Putamen (tissue), 1 donor: ENCODE measurements at regions not wholly inside any gene's neighbourhood (a gene's known extent, or its start where the extent isn't known, plus 50 kb on each side); places are given as distances from the start of the nearest gene placed in this dataset.
"Not testable (repeated sequence)": the region's sequence is repeated elsewhere in the genome, so short reads cannot be mapped to it uniquely, and the experiment has no call there.

Experiments
- DNase-seq: peaks from one replicate; pipeline ENCODE4 v3.0.0-alpha.2; 2016; ENCODE audit warnings: low spot score

GRCh38 chr4:130073145-130073790, 977.3 kb downstream of the C4orf33 start:
- no peak for DNase-seq

DNA sequence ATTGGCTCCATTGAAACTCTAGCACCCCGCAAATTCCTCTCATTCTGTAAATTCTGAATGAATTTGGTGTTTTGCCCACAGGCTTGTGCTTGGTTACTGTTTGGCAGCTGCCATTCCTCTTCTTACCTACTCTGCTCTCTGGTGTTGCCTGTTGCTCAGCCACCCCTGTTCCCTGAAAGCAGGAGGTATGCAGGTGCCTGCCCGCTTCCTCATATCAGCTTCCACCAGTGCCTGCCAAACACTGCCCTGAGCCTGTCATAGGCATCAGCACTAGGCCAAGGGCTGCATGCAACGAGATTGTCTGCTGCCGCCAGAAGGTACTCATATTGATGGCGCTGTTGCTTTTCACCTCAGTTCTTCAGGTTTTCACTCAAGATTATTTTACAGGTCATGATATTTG, 978.1 kb downstream of the C4orf33 start:
- DNase-seq: no peak

DNA sequence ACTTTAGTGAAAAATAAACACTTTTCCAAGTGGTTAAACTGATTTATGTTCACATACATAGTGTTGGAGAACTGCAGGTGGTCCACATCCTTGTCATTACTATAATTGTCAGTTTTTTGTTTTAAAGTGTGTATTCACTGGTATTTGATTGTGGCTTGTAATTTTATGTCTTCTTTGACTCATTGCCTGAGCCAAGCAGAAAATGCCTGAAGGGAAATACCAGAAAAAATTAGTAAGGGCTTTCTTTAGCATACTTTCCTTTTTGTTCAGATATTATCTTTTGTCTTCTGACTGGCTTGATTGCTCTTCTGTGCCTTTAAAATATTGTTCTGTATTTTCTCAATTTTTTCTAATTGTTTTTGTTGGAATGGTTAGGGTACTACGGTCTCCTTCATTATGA, 981.3 kb downstream of the C4orf33 start:
- DNase-seq: no peak

GRCh38 chr4:130079027-130079426, 983.1 kb downstream of the C4orf33 start:
- not testable (repeated sequence) for DNase-seq

- peak; percentile 3 for DNase-seq
Measured at GRCh38 chr4:130080872-130081451, 985.0 kb downstream of the C4orf33 start.

DNA sequence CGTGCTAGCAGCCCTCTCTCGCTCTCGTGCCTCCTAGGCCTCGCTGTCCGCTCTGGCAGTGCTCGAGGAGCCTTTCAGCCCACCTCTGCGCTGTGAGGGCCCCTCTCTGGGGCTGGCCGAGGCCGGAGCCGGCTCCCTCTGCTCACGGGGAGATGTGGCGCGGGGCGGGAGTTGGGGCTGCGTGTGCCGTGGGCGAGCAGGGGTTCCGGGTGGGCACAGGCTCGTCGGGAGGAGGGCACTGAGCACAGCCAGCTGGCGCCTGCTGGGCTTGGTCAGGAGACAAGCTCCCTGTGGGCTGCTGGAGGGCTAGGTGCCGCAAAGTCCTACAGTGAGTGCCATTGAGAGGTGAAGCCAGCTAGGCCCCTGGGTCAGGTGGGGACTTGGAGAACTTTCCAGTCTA, 994.5 kb downstream of the C4orf33 start:
- DNase-seq: no peak

GRCh38 chr4:130092187-130093015, 996.4 kb downstream of the C4orf33 start:
- DNase-seq: no peak

- DNase-seq: no peak
Measured at GRCh38 chr4:130099105-130099504, 1003.2 kb downstream of the C4orf33 start.

DNA sequence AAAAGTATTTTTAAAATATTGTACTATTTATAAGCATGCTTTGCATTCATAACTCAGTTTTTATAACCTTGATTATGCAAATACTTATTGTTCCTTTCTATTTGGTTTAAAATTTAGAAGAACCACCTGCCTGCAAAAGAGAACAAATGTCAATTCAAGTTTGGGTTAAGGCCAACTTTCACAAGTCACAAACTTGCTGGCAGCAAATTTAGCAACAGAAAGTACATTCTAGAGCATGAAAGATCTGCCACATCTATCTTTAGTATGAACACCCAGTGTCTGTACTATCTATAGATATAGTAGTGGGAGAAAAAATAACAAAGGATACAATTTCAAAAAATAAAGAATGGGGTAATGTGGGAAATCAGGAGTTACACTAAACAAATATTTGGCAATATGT, 1014.2 kb downstream of the C4orf33 start:
- peak; percentile 14 for DNase-seq

DNA sequence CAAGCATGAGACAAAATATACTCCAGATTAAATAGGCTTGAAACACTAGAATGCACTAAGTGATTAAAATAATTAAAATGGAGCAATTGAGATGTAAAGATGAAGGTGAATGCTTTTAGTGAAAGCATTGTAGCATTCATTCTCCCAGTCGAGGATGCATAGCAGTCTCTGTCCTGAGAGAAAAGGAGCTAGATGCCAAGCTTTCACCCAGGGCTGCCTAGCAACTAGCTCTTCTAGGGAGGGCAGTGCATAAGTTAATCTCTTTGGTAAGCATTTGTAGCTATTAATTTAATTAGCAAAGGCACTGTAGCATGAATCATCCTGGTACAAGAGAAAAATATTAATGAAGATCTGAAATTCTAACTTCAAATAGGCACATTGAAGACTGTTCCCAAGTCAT, 1014.8 kb downstream of the C4orf33 start:
- DNase-seq: no peak

- DNase-seq: no peak
Measured at GRCh38 chr4:130124066-130124465, 1028.1 kb downstream of the C4orf33 start.

GRCh38 chr4:130125467-130125866, 1029.5 kb downstream of the C4orf33 start:
- DNase-seq: no peak

DNA sequence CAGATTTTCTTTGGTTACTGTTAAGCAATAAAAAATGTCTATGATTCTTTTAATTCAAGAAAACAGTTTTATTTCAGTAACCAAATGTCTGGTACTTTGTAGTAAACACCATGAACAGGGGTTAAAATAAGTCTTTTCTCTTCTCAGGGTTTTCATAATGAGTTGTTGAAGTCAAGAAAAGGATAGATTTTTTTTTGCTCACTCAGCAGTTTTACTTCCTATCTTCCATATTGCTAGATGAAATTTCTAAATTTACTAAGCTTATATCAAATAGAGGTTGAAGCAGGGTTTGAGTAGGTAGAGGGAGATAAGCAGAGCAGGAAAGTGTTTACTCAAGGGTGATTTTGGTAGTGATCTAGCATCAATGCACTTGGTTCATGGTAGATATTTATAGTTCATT, 1031.3 kb downstream of the C4orf33 start:
- DNase-seq: no peak

GRCh38 chr4:130131536-130131935, 1035.6 kb downstream of the C4orf33 start:
- DNase-seq: no peak

DNA sequence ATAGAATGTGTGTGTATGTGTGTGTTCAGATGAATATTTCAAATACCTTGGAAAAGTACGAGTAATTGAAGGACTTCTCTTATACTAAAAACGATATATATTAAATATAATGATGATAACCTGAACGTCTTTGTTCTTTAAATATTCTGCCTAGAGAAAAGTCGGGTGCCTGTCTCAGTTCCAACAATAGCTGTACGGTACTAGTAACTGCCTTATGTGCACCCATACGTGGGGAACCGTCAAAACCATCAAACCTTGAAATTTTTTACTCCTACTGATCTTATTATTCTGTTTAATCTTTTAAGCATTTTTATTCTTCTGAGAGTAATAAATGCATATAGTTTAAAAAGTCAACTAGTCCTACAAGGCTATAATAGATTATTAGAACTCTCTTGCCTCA, 1045.7 kb downstream of the C4orf33 start:
- DNase-seq: peak; percentile 50

GRCh38 chr4:130143656-130144055, 1047.7 kb downstream of the C4orf33 start:
- DNase-seq: no peak

DNA sequence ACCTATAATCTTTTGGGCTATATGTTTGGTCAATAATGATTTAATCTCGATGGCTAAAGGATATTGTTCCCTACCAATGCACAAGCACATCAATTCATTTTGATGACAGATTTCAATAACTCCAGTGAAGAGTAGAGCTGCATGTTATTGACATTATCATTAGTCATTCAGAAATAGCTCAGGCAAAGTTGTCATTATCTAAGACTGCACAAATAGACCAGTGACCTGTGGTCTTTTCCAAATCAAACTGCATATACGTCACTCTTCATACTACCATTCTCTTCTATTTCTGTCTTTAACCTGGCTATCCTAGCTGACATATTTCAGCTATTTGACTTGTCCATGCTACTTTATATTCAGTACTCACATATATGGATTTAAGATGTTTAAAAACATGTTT, 1050.8 kb downstream of the C4orf33 start:
- DNase-seq: no peak

- DNase-seq: peak; percentile 26
Measured at GRCh38 chr4:130147641-130148040, 1051.7 kb downstream of the C4orf33 start.

- no peak for DNase-seq
Measured at GRCh38 chr4:130154901-130155300, 1058.9 kb downstream of the C4orf33 start.

DNA sequence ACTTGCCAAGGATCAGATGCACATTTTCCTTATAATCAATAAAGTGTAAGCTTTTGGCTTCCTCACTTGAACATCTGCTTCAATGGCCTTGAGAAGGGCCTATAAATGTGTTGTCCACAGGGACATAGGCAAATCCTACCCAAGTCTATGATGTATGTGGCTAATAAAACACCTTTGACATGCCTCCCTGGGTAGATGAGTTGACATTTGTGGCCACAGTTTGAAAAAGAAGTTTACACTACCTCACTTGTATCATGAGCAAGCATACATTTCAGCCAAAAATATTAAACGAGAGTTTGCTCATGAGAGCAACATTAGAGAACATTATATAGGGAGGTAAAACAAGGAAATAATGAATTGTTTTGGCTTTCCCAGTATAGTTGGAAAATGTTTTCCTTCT, 1067.7 kb downstream of the C4orf33 start:
- no peak for DNase-seq

DNA sequence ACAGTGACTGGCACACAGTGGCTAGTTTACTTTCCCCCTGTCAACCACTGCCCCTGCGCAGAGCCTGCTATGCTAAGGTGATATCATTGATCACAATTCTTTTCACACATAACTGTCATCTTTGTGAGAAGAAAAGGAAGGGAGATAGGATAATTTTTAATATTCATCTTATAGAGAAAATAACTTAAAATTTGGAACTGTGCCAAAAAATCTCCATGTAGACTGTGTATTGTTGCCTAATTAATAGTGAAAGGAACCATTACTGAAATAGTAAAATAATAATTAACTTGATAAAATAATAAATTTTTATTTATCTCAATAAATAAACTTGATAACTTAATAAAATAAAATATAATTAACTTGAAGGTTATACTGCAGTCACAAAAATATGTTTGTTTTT, 1069.4 kb downstream of the C4orf33 start:
- no peak for DNase-seq

DNA sequence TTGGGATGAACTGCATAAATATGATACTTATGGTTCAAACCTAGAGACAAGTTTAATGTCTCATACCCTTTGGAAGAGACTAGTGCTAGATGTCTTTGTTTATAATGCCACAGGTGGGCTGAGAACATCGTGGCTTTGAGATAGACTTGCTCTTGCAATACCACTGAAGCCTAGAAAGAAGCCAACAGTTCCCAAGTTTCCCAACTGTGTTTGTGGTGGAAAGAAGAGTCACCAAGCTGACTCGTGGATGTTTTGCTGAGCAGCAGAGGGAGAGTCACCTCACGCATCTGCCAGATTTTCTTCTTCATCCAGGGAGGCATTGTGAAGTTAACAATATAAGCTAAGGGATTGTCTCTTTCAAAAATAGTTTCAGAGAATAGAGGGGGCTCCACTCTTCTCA, 1076.2 kb downstream of the C4orf33 start:
- DNase-seq: no peak

DNA sequence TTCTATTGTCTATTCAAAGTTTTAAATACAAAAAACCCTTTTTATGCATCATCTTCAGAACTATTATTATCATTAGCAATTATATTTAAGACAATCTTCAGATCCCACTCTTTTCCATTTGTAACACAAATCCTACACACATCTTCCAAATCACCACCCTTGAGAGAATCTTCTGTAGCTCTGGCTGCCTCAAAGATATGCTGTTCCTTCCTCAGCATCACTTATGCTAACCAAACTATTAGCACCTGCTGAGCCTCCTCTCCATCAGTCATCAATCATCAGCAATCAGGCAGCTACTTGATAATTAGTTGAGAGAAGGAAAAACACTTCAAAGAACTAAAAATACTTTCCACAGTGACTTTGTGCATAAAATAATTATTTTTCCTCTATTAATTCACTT, 1082.2 kb downstream of the C4orf33 start:
- peak; percentile 74 for DNase-seq
